ENCODE measurements at regions not wholly inside any gene's neighbourhood (a gene's known extent, or its start where the extent isn't known, plus 50 kb on each side); places are given as distances from the start of the nearest gene placed in this dataset.
A peak's percentile ranks its signal among the peaks of the same experiment; 100 is the strongest.

GRCh38 chr14:98888281-98888680 is 383.7 kb downstream of the BCL11B start:
- DNase-seq = no peak

DNA sequence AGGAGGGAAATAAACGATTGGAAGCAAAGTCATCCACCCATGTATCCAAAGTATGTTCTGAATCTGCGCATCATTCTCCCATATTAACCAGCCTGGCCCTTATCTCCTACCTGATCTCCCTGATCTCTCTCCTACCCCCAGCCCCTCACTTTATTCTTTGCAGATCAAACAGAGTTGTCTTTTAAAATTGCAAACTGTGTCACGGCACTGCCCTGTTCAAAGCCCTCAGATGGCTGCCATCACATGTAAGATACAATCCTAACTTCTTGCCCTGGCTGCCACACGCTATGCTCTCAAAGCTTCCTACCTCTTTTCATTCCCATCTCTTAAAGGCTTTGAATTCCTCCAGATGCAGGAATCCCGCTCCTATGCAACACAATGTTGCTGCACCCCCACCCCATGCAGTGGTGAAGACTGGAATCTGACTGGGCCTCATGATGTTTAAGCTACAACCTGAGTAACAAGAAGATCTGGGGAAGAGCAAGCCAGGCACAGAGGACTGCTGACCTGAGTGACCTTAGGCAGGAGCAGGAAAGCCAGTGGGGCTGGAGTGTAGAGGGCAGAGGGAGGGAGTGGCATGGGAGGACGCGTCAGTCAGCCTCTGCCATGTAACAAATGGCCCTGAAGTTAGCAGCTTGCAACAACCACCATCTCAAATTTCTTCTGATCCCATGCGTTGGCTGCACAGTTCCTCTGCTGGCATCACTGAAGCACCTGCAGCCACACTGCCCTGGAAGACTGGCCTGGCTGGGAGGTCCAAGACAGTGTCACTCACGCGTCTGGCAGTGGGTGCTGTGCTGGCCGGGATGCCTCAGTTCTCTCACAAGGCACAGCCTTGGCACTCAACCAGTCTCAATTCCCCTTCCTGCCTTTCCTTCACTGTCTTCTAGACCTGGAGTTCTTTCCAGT is 382.8 kb downstream of the BCL11B start:
- DNase-seq = no peak

- DNase-seq = no peak
Measured at GRCh38 chr14:98889836-98890185, 382.2 kb downstream of the BCL11B start.

DNA sequence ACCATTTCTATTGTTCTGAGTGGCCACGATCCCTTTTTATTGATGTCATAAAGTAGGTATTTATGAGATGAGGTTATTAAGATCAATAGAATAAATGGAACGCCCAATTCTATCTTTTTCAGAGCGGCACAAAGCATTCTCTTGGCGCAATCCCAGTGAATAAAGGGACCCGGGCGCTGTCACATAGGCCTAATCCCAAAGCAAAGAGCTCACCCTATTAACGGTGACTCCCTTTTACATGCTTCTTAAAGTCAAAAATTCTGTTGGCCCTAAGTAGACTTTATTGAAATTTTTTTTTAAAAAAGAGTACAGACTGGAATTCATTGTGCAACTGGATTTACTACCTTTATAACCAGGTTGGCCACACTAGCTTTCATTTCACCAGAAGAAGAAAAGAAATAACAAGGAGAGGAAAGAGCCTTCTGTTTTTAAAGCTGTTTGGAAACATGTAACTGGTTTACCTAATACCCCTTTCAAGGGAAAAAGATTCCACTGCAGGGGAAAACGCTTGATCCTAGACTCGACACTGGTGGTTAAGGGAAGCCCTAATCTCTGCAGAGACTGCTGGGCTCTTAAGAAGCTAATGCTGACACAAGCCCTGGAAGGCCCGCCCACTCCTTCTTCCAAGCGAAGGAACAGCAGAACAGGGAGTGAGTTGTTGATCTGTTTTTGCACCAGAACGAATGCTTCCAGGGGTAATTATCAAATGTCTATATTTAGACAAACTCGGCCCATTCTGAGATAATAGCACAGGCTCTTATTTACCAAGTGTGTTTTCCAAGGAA is 381.2 kb downstream of the BCL11B start:
- no peak for DNase-seq

DNA sequence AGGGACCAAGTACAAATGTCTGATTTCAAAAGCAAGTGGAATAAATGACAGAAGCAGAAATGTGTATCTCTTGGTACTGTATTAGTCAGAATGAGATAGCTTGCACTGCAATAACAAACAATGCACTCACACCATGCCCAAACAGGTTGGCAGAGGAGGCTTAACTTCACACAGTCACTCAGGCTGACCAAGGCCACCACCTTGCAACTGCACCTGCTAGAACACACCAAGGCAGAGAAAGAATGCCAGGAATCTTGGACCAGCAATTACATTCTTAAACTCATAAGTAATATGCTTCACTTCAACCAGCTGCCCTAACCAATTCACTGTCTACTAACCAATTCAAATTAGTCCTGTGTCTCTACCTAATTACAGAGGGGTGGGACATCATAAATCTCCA is 378.3 kb downstream of the BCL11B start:
- DNase-seq = no peak

DNA sequence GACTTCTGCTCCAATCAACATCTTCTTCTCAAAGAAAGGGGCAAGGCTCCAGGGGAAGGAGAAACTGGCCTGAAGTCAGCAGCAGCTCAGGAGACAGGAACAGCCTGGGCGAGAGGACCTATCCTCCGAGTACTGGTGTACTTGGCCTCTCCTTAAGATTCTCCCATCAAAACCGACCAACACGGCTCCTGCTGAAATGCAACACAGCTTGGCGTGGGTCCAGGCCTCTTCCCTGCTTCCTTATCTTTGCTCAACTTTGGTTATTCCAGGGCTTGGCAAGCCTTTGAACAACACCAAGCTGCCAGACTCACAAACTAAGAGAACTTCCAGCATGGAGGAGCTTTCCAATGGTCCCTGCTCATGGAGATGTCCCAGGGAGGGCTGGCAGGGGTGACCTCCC is 377.4 kb downstream of the BCL11B start:
- DNase-seq = no peak

GRCh38 chr14:98896449-98896848 is 375.5 kb downstream of the BCL11B start:
- no peak for DNase-seq

DNA sequence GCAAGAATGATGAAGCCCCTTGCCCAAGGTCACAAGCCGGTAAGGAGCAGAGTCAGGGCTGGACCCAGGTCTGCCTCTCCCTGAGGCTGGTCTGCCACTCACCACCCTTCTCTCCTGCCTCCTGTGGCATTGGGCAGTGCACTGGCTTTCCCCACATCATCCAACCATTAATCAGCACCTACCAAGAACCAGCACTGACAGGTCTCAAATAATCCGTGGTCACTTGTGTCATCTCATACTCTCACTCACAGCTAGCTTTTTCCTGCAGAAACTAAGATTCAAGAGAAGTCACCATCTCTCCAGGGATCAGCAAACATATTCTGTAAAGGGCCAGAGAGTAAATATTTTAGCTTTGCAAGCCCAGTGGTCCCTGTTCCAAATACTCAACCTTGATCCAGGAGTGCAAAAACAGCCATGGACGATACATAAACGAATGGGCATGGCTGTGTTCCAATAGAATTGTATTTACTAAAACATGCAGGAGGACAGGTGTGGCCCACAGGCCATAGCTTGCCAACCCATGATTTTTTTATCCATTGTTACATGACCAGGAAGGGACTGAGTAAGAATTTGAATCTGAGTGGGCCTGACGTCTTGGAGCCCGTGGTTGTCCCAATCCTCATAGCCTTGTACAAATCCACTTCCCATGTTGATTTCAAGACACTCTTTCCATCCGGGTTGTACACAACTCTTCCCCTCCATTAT is 374.2 kb downstream of the BCL11B start:
- no peak for DNase-seq

DNA sequence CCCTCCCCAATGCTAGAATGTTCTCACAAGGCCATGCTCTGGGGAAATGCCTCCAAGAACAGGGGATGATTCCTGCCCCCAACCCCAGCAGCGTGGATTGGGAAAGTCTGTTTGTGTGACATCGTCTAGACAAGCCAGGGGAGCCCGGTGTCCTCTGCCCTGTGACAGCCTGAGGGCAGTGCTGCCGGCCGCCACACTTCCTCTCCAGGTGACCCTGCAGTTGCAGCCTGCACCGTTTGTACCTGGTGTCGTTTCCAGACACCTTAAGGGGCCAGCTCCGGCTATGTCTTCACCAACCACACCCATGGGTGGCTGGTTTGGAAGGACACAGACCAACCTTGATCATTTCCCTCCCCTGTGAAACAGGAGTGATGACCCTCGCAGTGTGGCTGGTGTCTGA is 372.6 kb downstream of the BCL11B start:
- DNase-seq = no peak

- DNase-seq = no peak
Measured at GRCh38 chr14:98900236-98900635, 371.8 kb downstream of the BCL11B start.

GRCh38 chr14:98900798-98901197 is 371.2 kb downstream of the BCL11B start:
- DNase-seq = no peak

DNA sequence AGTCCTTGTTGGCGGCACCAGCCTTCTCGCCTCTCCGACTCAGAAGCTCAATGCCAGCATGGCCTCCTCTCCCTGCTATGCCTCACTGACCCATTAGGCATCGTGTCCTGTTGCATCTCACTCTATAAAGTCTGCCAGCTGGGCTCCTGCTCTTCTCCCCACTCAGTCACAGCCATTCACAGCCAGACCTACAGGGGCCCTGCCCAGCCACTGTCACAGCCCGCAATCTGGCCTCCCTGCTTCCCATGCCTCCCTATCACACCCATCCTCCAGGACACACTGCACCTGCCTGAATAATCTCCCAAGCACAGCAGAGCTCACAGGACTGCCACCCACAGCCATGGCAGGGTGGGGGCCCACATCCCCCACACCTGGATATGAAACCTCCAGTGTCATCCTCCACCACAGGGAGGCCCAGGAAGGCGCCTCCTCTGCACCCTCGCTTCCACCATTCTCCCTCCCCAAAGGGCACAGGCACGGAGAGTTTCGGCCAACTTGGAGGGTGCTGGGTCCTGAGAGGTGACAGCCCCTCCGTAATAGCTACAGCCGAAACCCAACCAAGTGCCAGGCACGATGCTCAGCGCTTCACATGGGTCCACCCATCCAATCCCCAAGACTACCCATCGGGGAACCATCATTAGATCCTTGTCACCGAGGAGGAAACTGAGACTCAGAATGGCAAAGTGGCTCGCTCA is 370.3 kb downstream of the BCL11B start:
- DNase-seq = no peak

DNA sequence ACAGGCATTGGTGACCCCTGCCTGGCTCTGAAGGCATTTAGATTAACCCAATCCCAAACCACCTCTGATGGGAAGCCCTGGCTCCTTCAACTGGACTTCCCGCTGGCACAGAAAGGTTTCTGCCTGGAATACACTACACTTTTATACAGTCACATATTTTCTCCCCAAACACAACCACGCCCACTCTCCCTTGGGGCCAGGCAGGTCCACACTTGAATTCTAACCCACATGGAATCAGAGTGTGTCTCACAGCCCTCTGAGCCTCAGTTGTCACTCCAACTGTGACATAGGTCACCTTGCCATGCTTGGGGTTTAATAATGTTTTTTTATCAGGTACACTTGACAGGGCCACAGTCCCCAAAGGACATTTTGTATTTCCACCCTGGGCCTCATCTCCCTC is 368.6 kb downstream of the BCL11B start:
- DNase-seq = no peak

DNA sequence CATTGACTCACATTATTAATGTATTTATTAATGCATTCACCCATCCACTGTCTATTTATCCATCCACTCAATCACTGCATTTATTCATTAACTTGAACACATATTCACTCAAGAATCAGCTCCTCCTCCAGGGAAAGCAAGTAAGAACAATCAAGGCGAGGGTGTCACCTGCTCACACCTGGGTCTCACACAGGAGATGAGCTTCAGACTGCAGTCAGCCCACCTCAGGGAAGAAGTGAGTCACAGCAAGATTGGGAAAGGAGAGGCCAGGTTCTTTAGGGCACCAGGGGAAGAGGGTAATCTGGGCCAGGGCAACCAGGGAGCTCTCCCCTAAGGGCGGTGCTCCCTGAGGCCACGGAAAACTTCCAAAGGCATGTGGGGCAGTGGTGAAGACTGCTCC is 367.3 kb downstream of the BCL11B start:
- no peak for DNase-seq

GRCh38 chr14:98906123-98906995 is 365.6 kb downstream of the BCL11B start:
- no peak for DNase-seq

- DNase-seq = no peak
Measured at GRCh38 chr14:98907271-98907670, 364.7 kb downstream of the BCL11B start.

DNA sequence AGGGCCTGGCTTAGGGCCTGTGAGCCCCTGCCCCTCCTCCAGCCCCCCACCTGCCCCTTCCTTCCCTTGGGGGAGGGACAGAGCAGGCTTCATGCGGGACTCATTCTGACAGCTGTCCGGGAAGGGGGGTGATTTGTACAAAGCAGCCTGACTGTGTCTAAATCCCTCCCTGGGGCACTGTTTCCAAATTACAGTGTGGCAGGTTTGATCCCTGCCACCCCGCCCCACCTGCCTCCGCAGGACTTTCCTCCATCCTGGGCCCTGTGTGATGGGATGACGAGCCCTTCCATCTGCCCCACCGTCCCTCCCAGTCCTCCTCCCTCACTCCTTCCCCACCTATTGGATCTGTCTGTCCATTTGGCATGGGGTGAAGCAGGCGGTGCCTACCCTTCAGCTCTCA is 363.9 kb downstream of the BCL11B start:
- no peak for DNase-seq

DNA sequence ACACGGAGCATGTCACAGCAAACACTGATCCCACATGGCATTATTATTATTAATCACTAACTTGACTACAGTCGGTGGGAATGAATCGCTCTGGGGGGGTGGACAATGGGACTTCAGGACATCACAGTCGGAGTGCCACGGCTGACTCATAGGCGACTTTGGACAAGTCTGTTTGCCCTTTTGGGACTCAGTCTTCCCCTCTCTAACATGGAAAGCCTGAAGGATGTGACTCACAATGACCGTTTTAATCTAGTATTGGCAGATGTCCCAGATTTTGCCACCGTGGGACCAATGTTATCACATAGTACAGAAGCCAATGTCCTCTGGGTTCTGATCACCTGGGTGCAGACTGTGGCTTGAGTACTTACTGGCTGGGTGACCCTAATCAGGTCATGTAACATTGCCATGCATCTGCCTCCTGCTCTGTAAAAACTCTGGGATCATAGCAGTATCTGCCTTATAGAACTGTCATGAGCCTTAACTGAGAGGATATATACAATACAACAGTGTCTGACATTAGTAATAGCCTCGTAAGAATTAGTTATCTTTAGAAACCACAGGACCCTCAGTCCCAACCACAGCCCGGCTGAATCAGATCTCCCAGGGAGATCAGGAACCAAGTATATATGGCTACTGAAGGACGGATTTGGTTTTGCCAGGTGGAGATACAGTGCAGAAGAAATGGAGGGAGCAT is 362.6 kb downstream of the BCL11B start:
- DNase-seq = no peak

GRCh38 chr14:98910061-98910460 is 361.9 kb downstream of the BCL11B start:
- no peak for DNase-seq

DNA sequence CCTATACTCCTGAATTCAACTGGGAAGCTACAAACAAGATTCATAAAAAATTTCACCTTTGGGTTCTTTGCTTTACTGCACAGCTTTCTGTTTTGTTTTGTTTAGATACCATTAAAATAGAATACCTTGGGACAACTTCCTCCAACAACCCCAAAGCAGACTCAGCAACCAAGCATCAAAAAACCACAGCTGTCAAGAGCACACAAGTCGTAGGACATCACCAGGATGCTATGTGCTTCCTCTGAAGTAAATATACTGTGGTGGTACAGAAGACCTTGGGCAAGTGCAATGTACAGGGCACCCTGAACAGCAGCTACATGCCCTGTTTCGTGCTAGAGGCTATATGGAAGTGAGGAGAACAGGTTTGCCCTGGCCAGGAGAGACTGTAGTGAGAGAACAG is 359.3 kb downstream of the BCL11B start:
- peak in 3 of 6 experiments; percentile 40 to 64 (median 56) for DNase-seq

GRCh38 chr14:98913967-98914650 is 357.9 kb downstream of the BCL11B start:
- DNase-seq = no peak
